ENCODE measurements at regions not wholly inside any gene's neighbourhood (a gene's known extent, or its start where the extent isn't known, plus 50 kb on each side); places are given as distances from the start of the nearest gene placed in this dataset.

GRCh38 chr15:92524161-92524560 lies 130.5 kb downstream of the ST8SIA2 start:
- H3K27ac ChIP-seq (ENCODE audit: low read length, poor library complexity, severe bottlenecking) = no peak overlapping the region
- no peak overlapping the region for H3K4ac ChIP-seq (ENCODE audit: low read depth in 1 of 2, low read length in 2 of 2)
- H3K14ac ChIP-seq (ENCODE audit: low read length in 2 of 2) = no peak overlapping the region
- no peaks in the 10 kb centered on the region for H3K79me1 ChIP-seq (replicated peaks; ENCODE audit: low read length, poor library complexity, severe bottlenecking)
- no peak overlapping the region for H3K23ac ChIP-seq (ENCODE audit: low read length in 2 of 2)
- WGBS = 69% methylated on average over 4 of the region's 5 CpGs
- no peaks in the 10 kb centered on the region for H3K4me1 ChIP-seq (ENCODE audit: control insufficient read depth, insufficient read depth, low read depth, low read length)
- H3K36me3 ChIP-seq (ENCODE audit: control insufficient read depth in 1 of 2, insufficient read depth in 2 of 2, low read depth in 1 of 2, low read length in 2 of 2) = no peaks in the 10 kb centered on the region
- no peak overlapping the region for H2BK5ac ChIP-seq (ENCODE audit: low read depth, low read length, poor library complexity, severe bottlenecking)
- H3K18ac ChIP-seq (ENCODE audit: low read depth in 1 of 2, low read length in 2 of 2) = no peak overlapping the region
- H4K91ac ChIP-seq (ENCODE audit: low read length) = no peak overlapping the region
- no peak overlapping the region for H2BK12ac ChIP-seq (ENCODE audit: low read length in 2 of 2)
- H3K4me3 ChIP-seq (ENCODE audit: insufficient read depth in 1 of 2, low read depth in 1 of 2, low read length in 2 of 2) = no peak overlapping the region
- H3K9ac ChIP-seq (ENCODE audit: low read length) = no peak overlapping the region
- DNase-seq = no peak
- H2BK120ac ChIP-seq (ENCODE audit: low read depth, low read length) = no peak overlapping the region
- H2BK15ac ChIP-seq (ENCODE audit: low read depth, poor library complexity, severe bottlenecking) = no peak overlapping the region
- no peak overlapping the region for H4K8ac ChIP-seq (ENCODE audit: low read length)
- H2AK5ac ChIP-seq (ENCODE audit: low read length, severe bottlenecking) = no peak overlapping the region
- H3K9me3 ChIP-seq (ENCODE audit: control insufficient read depth, low read length) = no peaks in the 10 kb centered on the region
- H3K27me3 ChIP-seq (ENCODE audit: control insufficient read depth in 1 of 2, insufficient read depth in 1 of 2, low read length in 2 of 2) = peaks cover 0 to 6% of the 10 kb centered on the region in 2 experiments
- H3K4me2 ChIP-seq (ENCODE audit: low read length, poor library complexity, severe bottlenecking) = no peak overlapping the region
- H2AFZ ChIP-seq (ENCODE audit: low read depth, low read length) = no peak overlapping the region

GRCh38 chr15:92523176-92523575 lies 129.5 kb downstream of the ST8SIA2 start:
- H2BK15ac ChIP-seq (ENCODE audit: low read depth, poor library complexity, severe bottlenecking) = no peak overlapping the region
- no peak overlapping the region for H2BK12ac ChIP-seq (ENCODE audit: low read length in 2 of 2)
- H3K4ac ChIP-seq (ENCODE audit: low read depth in 1 of 2, low read length in 2 of 2) = no peak overlapping the region
- no peaks in the 10 kb centered on the region for H3K4me1 ChIP-seq (ENCODE audit: control insufficient read depth, insufficient read depth, low read depth, low read length)
- DNase-seq = no peak
- H3K4me2 ChIP-seq (ENCODE audit: low read length, poor library complexity, severe bottlenecking) = no peak overlapping the region
- H4K8ac ChIP-seq (ENCODE audit: low read length) = no peak overlapping the region
- H2BK120ac ChIP-seq (ENCODE audit: low read depth, low read length) = no peak overlapping the region
- no peaks in the 10 kb centered on the region for H3K36me3 ChIP-seq (ENCODE audit: control insufficient read depth in 1 of 2, insufficient read depth in 2 of 2, low read depth in 1 of 2, low read length in 2 of 2)
- peaks cover 0 to 3% of the 10 kb centered on the region in 2 experiments for H3K27me3 ChIP-seq (ENCODE audit: control insufficient read depth in 1 of 2, insufficient read depth in 1 of 2, low read length in 2 of 2)
- no peak overlapping the region for H3K18ac ChIP-seq (ENCODE audit: low read depth in 1 of 2, low read length in 2 of 2)
- no peak overlapping the region for H2AFZ ChIP-seq (ENCODE audit: low read depth, low read length)
- H3K4me3 ChIP-seq (ENCODE audit: insufficient read depth in 1 of 2, low read depth in 1 of 2, low read length in 2 of 2) = no peak overlapping the region
- 78% methylated on average over 2 of the region's 2 CpGs for WGBS
- H3K27ac ChIP-seq (ENCODE audit: low read length, poor library complexity, severe bottlenecking) = no peak overlapping the region
- H3K79me1 ChIP-seq (replicated peaks; ENCODE audit: low read length, poor library complexity, severe bottlenecking) = no peaks in the 10 kb centered on the region
- H3K9me3 ChIP-seq (ENCODE audit: control insufficient read depth, low read length) = no peaks in the 10 kb centered on the region
- H2AK5ac ChIP-seq (ENCODE audit: low read length, severe bottlenecking) = no peak overlapping the region
- H2BK5ac ChIP-seq (ENCODE audit: low read depth, low read length, poor library complexity, severe bottlenecking) = no peak overlapping the region
- H3K23ac ChIP-seq (ENCODE audit: low read length in 2 of 2) = no peak overlapping the region
- H3K14ac ChIP-seq (ENCODE audit: low read length in 2 of 2) = no peak overlapping the region
- H3K9ac ChIP-seq (ENCODE audit: low read length) = no peak overlapping the region
- H4K91ac ChIP-seq (ENCODE audit: low read length) = no peak overlapping the region

GRCh38 chr15:92521624-92522008 lies 127.9 kb downstream of the ST8SIA2 start:
- no peak overlapping the region for H2BK12ac ChIP-seq (ENCODE audit: low read length in 2 of 2)
- no peak overlapping the region for H2BK15ac ChIP-seq (ENCODE audit: low read depth, poor library complexity, severe bottlenecking)
- H3K27ac ChIP-seq (ENCODE audit: low read length, poor library complexity, severe bottlenecking) = no peak overlapping the region
- no peaks in the 10 kb centered on the region for H3K4me1 ChIP-seq (ENCODE audit: control insufficient read depth, insufficient read depth, low read depth, low read length)
- WGBS = 11% methylated on average over 5 of the region's 7 CpGs
- no peak overlapping the region for H3K4ac ChIP-seq (ENCODE audit: low read depth in 1 of 2, low read length in 2 of 2)
- H4K8ac ChIP-seq (ENCODE audit: low read length) = no peak overlapping the region
- no peak overlapping the region for H2BK5ac ChIP-seq (ENCODE audit: low read depth, low read length, poor library complexity, severe bottlenecking)
- no peak overlapping the region for H3K4me2 ChIP-seq (ENCODE audit: low read length, poor library complexity, severe bottlenecking)
- no peak overlapping the region for H4K91ac ChIP-seq (ENCODE audit: low read length)
- H3K23ac ChIP-seq (ENCODE audit: low read length in 2 of 2) = no peak overlapping the region
- H3K18ac ChIP-seq (ENCODE audit: low read depth in 1 of 2, low read length in 2 of 2) = no peak overlapping the region
- no peaks in the 10 kb centered on the region for H3K36me3 ChIP-seq (ENCODE audit: control insufficient read depth in 1 of 2, insufficient read depth in 2 of 2, low read depth in 1 of 2, low read length in 2 of 2)
- H2AK5ac ChIP-seq (ENCODE audit: low read length, severe bottlenecking) = no peak overlapping the region
- peak overlapping the region; percentile 43 for H3K9ac ChIP-seq (ENCODE audit: low read length)
- H3K14ac ChIP-seq (ENCODE audit: low read length in 2 of 2) = no peak overlapping the region
- H3K27me3 ChIP-seq (ENCODE audit: control insufficient read depth in 1 of 2, insufficient read depth in 1 of 2, low read length in 2 of 2) = peaks cover 0 to 3% of the 10 kb centered on the region in 2 experiments
- no peaks in the 10 kb centered on the region for H3K79me1 ChIP-seq (replicated peaks; ENCODE audit: low read length, poor library complexity, severe bottlenecking)
- DNase-seq = peak; percentile 76
- no peaks in the 10 kb centered on the region for H3K9me3 ChIP-seq (ENCODE audit: control insufficient read depth, low read length)
- no peak overlapping the region for H2AFZ ChIP-seq (ENCODE audit: low read depth, low read length)
- no peak overlapping the region for H2BK120ac ChIP-seq (ENCODE audit: low read depth, low read length)
- no peak overlapping the region for H3K4me3 ChIP-seq (ENCODE audit: insufficient read depth in 1 of 2, low read depth in 1 of 2, low read length in 2 of 2)

- DNase-seq = no peak
- H2BK15ac ChIP-seq (ENCODE audit: low read depth, poor library complexity, severe bottlenecking) = no peak overlapping the region
- WGBS = no CpG with 5 or more reads among the region's 2 CpGs
- H2AK5ac ChIP-seq (ENCODE audit: low read length, severe bottlenecking) = no peak overlapping the region
- H2BK5ac ChIP-seq (ENCODE audit: low read depth, low read length, poor library complexity, severe bottlenecking) = no peak overlapping the region
- no peak overlapping the region for H3K23ac ChIP-seq (ENCODE audit: low read length in 2 of 2)
- H3K4ac ChIP-seq (ENCODE audit: low read depth in 1 of 2, low read length in 2 of 2) = no peak overlapping the region
- no peak overlapping the region for H3K4me3 ChIP-seq (ENCODE audit: insufficient read depth in 1 of 2, low read depth in 1 of 2, low read length in 2 of 2)
- H3K79me1 ChIP-seq (replicated peaks; ENCODE audit: low read length, poor library complexity, severe bottlenecking) = no peaks in the 10 kb centered on the region
- peaks cover 0 to 3% of the 10 kb centered on the region in 2 experiments for H3K27me3 ChIP-seq (ENCODE audit: control insufficient read depth in 1 of 2, insufficient read depth in 1 of 2, low read length in 2 of 2)
- no peak overlapping the region for H2BK12ac ChIP-seq (ENCODE audit: low read length in 2 of 2)
- H3K4me1 ChIP-seq (ENCODE audit: control insufficient read depth, insufficient read depth, low read depth, low read length) = no peaks in the 10 kb centered on the region
- H4K8ac ChIP-seq (ENCODE audit: low read length) = no peak overlapping the region
- no peak overlapping the region for H4K91ac ChIP-seq (ENCODE audit: low read length)
- H3K9me3 ChIP-seq (ENCODE audit: control insufficient read depth, low read length) = no peaks in the 10 kb centered on the region
- H3K36me3 ChIP-seq (ENCODE audit: control insufficient read depth in 1 of 2, insufficient read depth in 2 of 2, low read depth in 1 of 2, low read length in 2 of 2) = no peaks in the 10 kb centered on the region
- no peak overlapping the region for H3K27ac ChIP-seq (ENCODE audit: low read length, poor library complexity, severe bottlenecking)
- no peak overlapping the region for H3K4me2 ChIP-seq (ENCODE audit: low read length, poor library complexity, severe bottlenecking)
- H3K18ac ChIP-seq (ENCODE audit: low read depth in 1 of 2, low read length in 2 of 2) = no peak overlapping the region
- H2BK120ac ChIP-seq (ENCODE audit: low read depth, low read length) = no peak overlapping the region
- H3K9ac ChIP-seq (ENCODE audit: low read length) = peak overlapping the region; percentile 43
- H2AFZ ChIP-seq (ENCODE audit: low read depth, low read length) = no peak overlapping the region
- no peak overlapping the region for H3K14ac ChIP-seq (ENCODE audit: low read length in 2 of 2)
Measured at GRCh38 chr15:92520914-92521623, 127.4 kb downstream of the ST8SIA2 start.

Measured in mesenchymal stem cell (in vitro differentiated cells and primary cell).